ENCODE measurements at regions not wholly inside any gene's neighbourhood (a gene's known extent, or its start where the extent isn't known, plus 50 kb on each side); places are given as distances from the start of the nearest gene placed in this dataset.

GRCh38 chr19:29267701-29268100 lies 54.8 kb upstream of the UQCRFS1 start:
- Histone ChIP-seq H3K27me3 (no peaks in the 10 kb centered on the region), H3K4me1 (no peaks in the 10 kb centered on the region), H3K9me3 (no peaks in the 10 kb centered on the region), H3K36me3 (no peaks in the 10 kb centered on the region), H3K27ac (no peak overlapping the region), H3K4me3 (no peak overlapping the region)
- TF ChIP-seq CTCF (IDR thresholded peaks at IDR 0.05) (no peak), POLR2A (IDR thresholded peaks at IDR 0.05) (no peak)
- no peak for DNase-seq

GRCh38 chr19:29268103-29268502 lies 55.2 kb upstream of the UQCRFS1 start:
- TF ChIP-seq POLR2A (IDR thresholded peaks at IDR 0.05) (no peak), CTCF (IDR thresholded peaks at IDR 0.05) (no peak)
- H3K4me1 ChIP-seq, result no peaks in the 10 kb centered on the region
- H3K9me3 ChIP-seq, result no peaks in the 10 kb centered on the region
- no peak overlapping the region for H3K27ac ChIP-seq
- H3K27me3 ChIP-seq, result no peaks in the 10 kb centered on the region
- no peak for DNase-seq
- H3K4me3 ChIP-seq, result no peak overlapping the region
- no peaks in the 10 kb centered on the region for H3K36me3 ChIP-seq

DNA sequence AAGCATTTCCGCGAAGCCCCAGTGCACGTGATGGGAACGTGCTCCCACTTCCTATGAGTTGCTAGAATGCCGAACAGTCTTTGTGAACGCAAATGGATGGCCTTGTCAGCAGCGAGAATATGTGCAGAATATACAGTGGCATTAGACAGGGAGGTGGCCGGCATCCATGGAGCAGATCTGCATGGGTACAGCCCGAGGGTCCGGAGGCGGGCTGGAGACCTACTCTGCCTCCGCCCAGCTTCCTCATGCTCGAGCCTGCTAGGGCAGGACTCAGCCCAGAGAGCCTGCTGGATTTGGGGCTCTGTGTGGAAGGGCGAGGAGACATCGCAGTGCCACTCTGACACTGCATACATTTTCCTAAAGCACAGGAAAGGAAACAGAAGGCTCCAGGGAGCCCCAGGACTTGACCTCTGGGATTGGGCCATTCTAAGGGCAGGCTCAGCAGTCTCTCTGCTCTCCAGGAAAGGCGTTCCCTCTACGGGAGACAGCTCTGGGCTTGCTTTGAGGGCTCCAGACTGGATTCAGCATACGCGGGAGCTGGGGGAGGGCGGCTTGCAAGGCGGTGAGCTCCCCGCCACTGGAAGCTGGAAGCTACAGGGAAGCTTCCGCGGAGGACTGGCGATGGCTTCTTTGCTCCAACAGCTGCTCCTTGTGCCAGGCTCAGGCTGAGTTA lies 55.9 kb upstream of the UQCRFS1 start:
- Histone ChIP-seq H3K4me1 (no peaks in the 10 kb centered on the region), H3K4me3 (no peak overlapping the region), H3K27ac (no peak overlapping the region), H3K9me3 (no peaks in the 10 kb centered on the region), H3K36me3 (no peaks in the 10 kb centered on the region), H3K27me3 (no peaks in the 10 kb centered on the region)
- no peak for DNase-seq
- TF ChIP-seq CTCF (IDR thresholded peaks at IDR 0.05) (no peak), POLR2A (IDR thresholded peaks at IDR 0.05) (no peak)

- Histone ChIP-seq H3K4me3 (no peak overlapping the region), H3K27me3 (no peaks in the 10 kb centered on the region), H3K9me3 (no peaks in the 10 kb centered on the region), H3K4me1 (no peaks in the 10 kb centered on the region), H3K36me3 (no peaks in the 10 kb centered on the region), H3K27ac (no peak overlapping the region)
- DNase-seq, result no peak
- TF ChIP-seq POLR2A (IDR thresholded peaks at IDR 0.05) (no peak), CTCF (IDR thresholded peaks at IDR 0.05) (no peak)
These were observed 56.7 kb upstream of the UQCRFS1 start for GRCh38 chr19:29269641-29270040.

- no peak for TF ChIP-seq CTCF (IDR thresholded peaks at IDR 0.05)
- TF ChIP-seq POLR2A (IDR thresholded peaks at IDR 0.05), result no peak
- DNase-seq, result no peak
- H3K27me3 ChIP-seq, result no peaks in the 10 kb centered on the region
- H3K36me3 ChIP-seq, result no peaks in the 10 kb centered on the region
- H3K9me3 ChIP-seq, result no peaks in the 10 kb centered on the region
- H3K4me1 ChIP-seq, result no peaks in the 10 kb centered on the region
- H3K4me3 ChIP-seq, result no peak overlapping the region
- no peak overlapping the region for H3K27ac ChIP-seq
These were observed 58.4 kb upstream of the UQCRFS1 start for GRCh38 chr19:29271341-29271740.

DNA sequence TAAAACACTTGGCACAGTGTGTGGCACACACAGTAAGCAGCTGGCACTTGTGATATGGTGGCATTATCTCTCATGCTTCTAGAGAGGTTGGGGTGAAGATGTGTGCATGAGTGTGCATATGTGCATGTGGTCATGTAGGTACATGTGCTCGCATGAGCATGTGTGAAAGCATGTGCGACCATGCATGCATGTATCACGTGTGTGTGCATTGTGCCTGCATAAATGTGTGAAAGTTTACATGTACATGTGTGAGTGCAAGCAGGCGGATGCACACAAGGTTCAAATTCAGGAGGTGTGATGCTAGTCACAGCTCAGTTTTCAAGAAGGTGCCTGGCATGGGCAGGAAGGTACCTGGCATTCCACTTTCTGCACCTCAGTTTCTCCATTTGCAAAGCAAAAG lies 59.0 kb upstream of the UQCRFS1 start:
- no peak for DNase-seq
- Histone ChIP-seq H3K9me3 (no peaks in the 10 kb centered on the region), H3K36me3 (no peaks in the 10 kb centered on the region), H3K27ac (no peak overlapping the region), H3K27me3 (no peaks in the 10 kb centered on the region), H3K4me1 (no peaks in the 10 kb centered on the region), H3K4me3 (no peak overlapping the region)
- TF ChIP-seq CTCF (IDR thresholded peaks at IDR 0.05) (no peak), POLR2A (IDR thresholded peaks at IDR 0.05) (no peak)

All from Peyer's patch (tissue), 4 donors.